Suprapubic skin (tissue), 3 donors: ENCODE measurements at regions not wholly inside any gene's neighbourhood (a gene's known extent, or its start where the extent isn't known, plus 50 kb on each side); places are given as distances from the start of the nearest gene placed in this dataset.

Source experiments
- POLR2A ChIP-seq, 2 donors: fragments of 450-650 bp; IDR thresholded peaks; one replicate each; pipeline ENCODE4 v1.6.1; 2017; ENCODE audit warnings: antibody characterized with exemption in 2 of 2, mild to moderate bottlenecking in 2 of 2, moderate library complexity in 2 of 2
- TF ChIP-seq, protein P1 (sequence below), 2 donors: fragments of 200-600 bp in 1 of 2; fragments of 450-650 bp in 1 of 2; sonication (generic) in 1 of 2; IDR thresholded peaks; one replicate each; pipeline ENCODE4 v1.5.1; 2016 to 2019; ENCODE audit warnings: antibody characterized with exemption in 2 of 2, mild to moderate bottlenecking in 1 of 2, moderate library complexity in 1 of 2

- no peak for TF ChIP-seq POLR2A (IDR thresholded peaks at IDR 0.05)
- TF ChIP-seq, protein P1, sequence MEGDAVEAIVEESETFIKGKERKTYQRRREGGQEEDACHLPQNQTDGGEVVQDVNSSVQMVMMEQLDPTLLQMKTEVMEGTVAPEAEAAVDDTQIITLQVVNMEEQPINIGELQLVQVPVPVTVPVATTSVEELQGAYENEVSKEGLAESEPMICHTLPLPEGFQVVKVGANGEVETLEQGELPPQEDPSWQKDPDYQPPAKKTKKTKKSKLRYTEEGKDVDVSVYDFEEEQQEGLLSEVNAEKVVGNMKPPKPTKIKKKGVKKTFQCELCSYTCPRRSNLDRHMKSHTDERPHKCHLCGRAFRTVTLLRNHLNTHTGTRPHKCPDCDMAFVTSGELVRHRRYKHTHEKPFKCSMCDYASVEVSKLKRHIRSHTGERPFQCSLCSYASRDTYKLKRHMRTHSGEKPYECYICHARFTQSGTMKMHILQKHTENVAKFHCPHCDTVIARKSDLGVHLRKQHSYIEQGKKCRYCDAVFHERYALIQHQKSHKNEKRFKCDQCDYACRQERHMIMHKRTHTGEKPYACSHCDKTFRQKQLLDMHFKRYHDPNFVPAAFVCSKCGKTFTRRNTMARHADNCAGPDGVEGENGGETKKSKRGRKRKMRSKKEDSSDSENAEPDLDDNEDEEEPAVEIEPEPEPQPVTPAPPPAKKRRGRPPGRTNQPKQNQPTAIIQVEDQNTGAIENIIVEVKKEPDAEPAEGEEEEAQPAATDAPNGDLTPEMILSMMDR (IDR thresholded peaks at IDR 0.05) = no peak
These were observed 377.2 kb upstream of the VWC2 start for GRCh38 chr7:49396229-49396628.
